HCT116 (cell line): ENCODE measurements at regions not wholly inside any gene's neighbourhood (a gene's known extent, or its start where the extent isn't known, plus 50 kb on each side); places are given as distances from the start of the nearest gene placed in this dataset.

Experiments used
- ATAC-seq: fragments of 200-7000 bp; cut with Tn5 transposase; 2 replicates; pipeline ENCODE4 v1.9.1; 2020; ENCODE audit warnings: mild to moderate bottlenecking, moderate library complexity
- BruUV-seq: library from RNA; stranded (reverse); fragments of 400-500 nt; replicated peaks from 2 replicates; lab custom pipeline; 2021; lab: Mats Ljungman, UMichigan
- CTCF ChIA-PET: fragments of 300-600 bp; sonication (Branson Sonifier 250); formaldehyde crosslinking; loops from one replicate; lab custom pipeline; 2021; ENCODE audit warnings: antibody characterized with exemption; lab: Charles Lee
- POLR2A ChIA-PET: fragments of 300-600, 350-600 bp; sonication (Branson Sonifier 250); formaldehyde crosslinking; loops from one replicate; lab custom pipeline; 2021; ENCODE audit warnings: antibody characterized with exemption; lab: Charles Lee
- RAD21 ChIA-PET, 2 experiments: fragments of 300-600 bp; sonication (Branson Sonifier 250); formaldehyde crosslinking; loops; one replicate each; lab custom pipeline; 2023; ENCODE audit warnings: low total read pairs in 2 of 2; ENCODE audit not compliant: uncharacterized antibody in 2 of 2, unreplicated experiment in 2 of 2, low non-redundant PET in 1 of 2; lab: Charles Lee
- DNase-seq: peaks from one replicate; pipeline ENCODE4 v3.0.0-alpha.2; 2010; ENCODE audit warnings: low read depth, low spot score
- H2AFZ ChIP-seq: fragments of 200-600 bp; shearing (Covaris generic), sonication (generic); 2 replicates; pipeline ENCODE4 v1.6.1; 2017; ENCODE audit warnings: low read depth, mixed run types, mixed read lengths, antibody characterized with exemption, low read length; ENCODE audit not compliant: poor library complexity, severe bottlenecking
- H3K27ac ChIP-seq: 2 replicates; pipeline ENCODE4 v1.5.1; 2012; ENCODE audit warnings: low read depth, low read length
- H3K27me3 ChIP-seq: fragments of 200-600 bp; sonication (generic); 2 replicates; pipeline ENCODE4 v1.6.1; 2016; ENCODE audit warnings: mixed run types, low read length, mixed read lengths; ENCODE audit not compliant: insufficient read depth
- H3K36me3 ChIP-seq, 2 experiments: fragments of 200-500 bp in 1 of 2; fragments of 200-600 bp in 1 of 2; sonication (Bioruptor generic) in 1 of 2; sonication (generic) in 1 of 2; 2 replicates each; pipeline versions ENCODE4 v1.5.1 to v1.6.1; 2014 to 2016; ENCODE audit warnings: low read length in 2 of 2, inconsistent platforms in 1 of 2, mixed read lengths in 1 of 2, mixed run types in 1 of 2; ENCODE audit not compliant: insufficient read depth in 2 of 2, control insufficient read depth in 1 of 2
- H3K4me1 ChIP-seq, 2 experiments: fragments of 200-600 bp in 1 of 2; sonication (generic) in 1 of 2; 2 replicates each; pipeline versions ENCODE4 v1.5.1 to v1.6.1; 2012 to 2017; ENCODE audit warnings: low read length in 2 of 2, inconsistent platforms in 1 of 2, mild to moderate bottlenecking in 1 of 2, mixed read lengths in 1 of 2, mixed run types in 1 of 2, moderate library complexity in 1 of 2; ENCODE audit not compliant: insufficient read depth in 2 of 2, control insufficient read depth in 1 of 2
- H3K4me2 ChIP-seq: fragments of 200-600 bp; sonication (generic); 2 replicates; pipeline ENCODE4 v1.6.1; 2017; ENCODE audit warnings: mixed run types, low read length, mixed read lengths
- H3K4me3 ChIP-seq, 2 experiments: fragments of 200-600 bp in 1 of 2; sonication (generic) in 1 of 2; replicated peaks in 1 of 2; 2 replicates each; pipeline ENCODE4 v1.5.1; 2011 to 2016; ENCODE audit warnings: low read length in 2 of 2, control low read depth in 1 of 2, low read depth in 1 of 2, mild to moderate bottlenecking in 1 of 2, mixed read lengths in 1 of 2, mixed run types in 1 of 2
- H3K79me2 ChIP-seq: fragments of 200-600 bp; sonication (generic); 2 replicates; pipeline ENCODE4 v1.6.1; 2017; ENCODE audit warnings: mild to moderate bottlenecking, mixed run types, low read length, moderate library complexity, mixed read lengths; ENCODE audit not compliant: insufficient read depth
- H3K9ac ChIP-seq: fragments of 200-600 bp; sonication (generic); 2 replicates; pipeline ENCODE4 v1.6.1; 2016; ENCODE audit warnings: low read length, mixed read lengths
- H3K9me2 ChIP-seq: fragments of 200-600 bp; sonication (generic), shearing (Covaris generic); 2 replicates; pipeline ENCODE4 v1.6.1; 2017; ENCODE audit warnings: mixed run types, mild to moderate bottlenecking, moderate library complexity; ENCODE audit not compliant: insufficient read depth
- H3K9me3 ChIP-seq, 2 experiments: fragments of 200-500 bp in 1 of 2; fragments of 200-600 bp in 1 of 2; sonication (Bioruptor generic) in 1 of 2; sonication (generic) in 1 of 2; 2 replicates each; pipeline ENCODE4 v1.6.1; 2014 to 2017; ENCODE audit warnings: low read length in 2 of 2, mixed read lengths in 2 of 2, inconsistent platforms in 1 of 2, low read depth in 1 of 2, mild to moderate bottlenecking in 1 of 2, mixed run types in 1 of 2, moderate library complexity in 1 of 2; ENCODE audit not compliant: control insufficient read depth in 1 of 2, insufficient read depth in 1 of 2
- H4K20me1 ChIP-seq: fragments of 200-600 bp; sonication (generic), shearing (Covaris generic); 2 replicates; pipeline ENCODE4 v1.6.1; 2017; ENCODE audit warnings: mixed run types, mild to moderate bottlenecking, moderate library complexity; ENCODE audit not compliant: insufficient read depth
- ATF3 ChIP-seq: IDR thresholded peaks from 2 replicates; pipeline ENCODE4 v1.6.1; 2012
- CEBPB ChIP-seq: IDR thresholded peaks from 2 replicates; pipeline ENCODE4 v1.6.1; 2012; ENCODE audit warnings: low read depth
- ELF1 ChIP-seq: IDR thresholded peaks from 2 replicates; pipeline ENCODE4 v1.6.1; 2012; ENCODE audit warnings: low read depth, borderline replicate concordance
- EZH2 ChIP-seq: fragments of 200-600 bp; sonication (generic); IDR thresholded peaks from 2 replicates; pipeline ENCODE4 v1.6.1; 2017; ENCODE audit warnings: antibody characterized with exemption, mixed run types
- EZH2phosphoT487 ChIP-seq: fragments of 200-600 bp; IDR thresholded peaks from 2 replicates; pipeline ENCODE4 v1.6.1; 2018; ENCODE audit warnings: antibody characterized with exemption, borderline replicate concordance
- FOSL1 ChIP-seq: IDR thresholded peaks from 2 replicates; pipeline ENCODE4 v1.6.1; 2012; ENCODE audit warnings: low read depth
- JUND ChIP-seq: IDR thresholded peaks from 2 replicates; pipeline ENCODE4 v1.6.1; 2012
- SIN3A ChIP-seq: IDR thresholded peaks from 2 replicates; pipeline ENCODE4 v1.6.1; 2012; ENCODE audit warnings: low read depth
- TCF7L2 ChIP-seq: IDR thresholded peaks from 2 replicates; pipeline ENCODE4 v1.7.0; 2011; ENCODE audit warnings: borderline replicate concordance, inconsistent platforms; ENCODE audit not compliant: insufficient read depth, insufficient read length; ENCODE audit errors: extremely low read depth
- ZBTB33 ChIP-seq: IDR thresholded peaks from 2 replicates; pipeline ENCODE4 v1.6.1; 2011; ENCODE audit warnings: mild to moderate bottlenecking, low read length, moderate library complexity; ENCODE audit not compliant: insufficient replicate concordance; ENCODE audit errors: extremely low read depth
- ZFX ChIP-seq: fragments of 450-650 bp; IDR thresholded peaks from 2 replicates; pipeline ENCODE4 v1.6.1; 2017
- intact Hi-C: fragments of 100-400 bp; cut with micrococcal nuclease; formaldehyde crosslinking; loops from 2 replicates; pipeline ENCODE4 v1.10.0; 2022
- TF ChIP-seq, protein P1 (sequence below), 3 experiments: fragments of 200-600 bp in 1 of 3; sonication (generic) in 1 of 3; IDR thresholded peaks in 2 of 3; conservative IDR thresholded peaks in 1 of 3; 2 replicates each; pipeline ENCODE4 v1.5.1; 2012 to 2017; ENCODE audit warnings: low read depth in 2 of 3, low read length in 2 of 3, antibody characterized with exemption in 1 of 3, borderline replicate concordance in 1 of 3, control low read depth in 1 of 3, mild to moderate bottlenecking in 1 of 3, mixed read lengths in 1 of 3, mixed run types in 1 of 3, moderate library complexity in 1 of 3; ENCODE audit not compliant: insufficient read depth in 1 of 3
- TF ChIP-seq, protein P2 (sequence below): IDR thresholded peaks from 2 replicates; pipeline ENCODE4 v1.6.1; 2012; ENCODE audit warnings: low read depth
- TF ChIP-seq, protein P3 (sequence below): IDR thresholded peaks from 2 replicates; pipeline ENCODE4 v1.6.1; 2012

DNA sequence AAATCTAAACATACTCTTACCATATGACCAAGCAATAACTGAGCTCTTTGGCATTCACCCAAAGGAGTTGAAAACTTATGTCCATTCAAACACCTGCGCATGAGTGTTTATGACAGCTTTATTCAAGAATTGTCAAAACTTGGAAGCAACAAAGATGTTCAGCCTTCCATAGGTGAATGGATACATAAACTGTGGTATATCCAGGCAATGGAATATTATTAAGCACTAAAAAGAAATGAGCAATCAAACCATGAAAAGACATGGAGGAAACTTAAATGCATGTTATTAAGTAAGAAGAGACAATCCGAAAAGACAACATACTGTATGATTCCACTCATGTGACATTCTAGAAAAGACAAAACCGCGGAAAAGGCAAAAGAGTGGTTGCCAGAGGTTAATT lies 312.0 kb upstream of the TMC3 start (continued):
- TF ChIP-seq EZH2phosphoT487 (no peak), ZFX (no peak)
- TF ChIP-seq, protein P1, sequence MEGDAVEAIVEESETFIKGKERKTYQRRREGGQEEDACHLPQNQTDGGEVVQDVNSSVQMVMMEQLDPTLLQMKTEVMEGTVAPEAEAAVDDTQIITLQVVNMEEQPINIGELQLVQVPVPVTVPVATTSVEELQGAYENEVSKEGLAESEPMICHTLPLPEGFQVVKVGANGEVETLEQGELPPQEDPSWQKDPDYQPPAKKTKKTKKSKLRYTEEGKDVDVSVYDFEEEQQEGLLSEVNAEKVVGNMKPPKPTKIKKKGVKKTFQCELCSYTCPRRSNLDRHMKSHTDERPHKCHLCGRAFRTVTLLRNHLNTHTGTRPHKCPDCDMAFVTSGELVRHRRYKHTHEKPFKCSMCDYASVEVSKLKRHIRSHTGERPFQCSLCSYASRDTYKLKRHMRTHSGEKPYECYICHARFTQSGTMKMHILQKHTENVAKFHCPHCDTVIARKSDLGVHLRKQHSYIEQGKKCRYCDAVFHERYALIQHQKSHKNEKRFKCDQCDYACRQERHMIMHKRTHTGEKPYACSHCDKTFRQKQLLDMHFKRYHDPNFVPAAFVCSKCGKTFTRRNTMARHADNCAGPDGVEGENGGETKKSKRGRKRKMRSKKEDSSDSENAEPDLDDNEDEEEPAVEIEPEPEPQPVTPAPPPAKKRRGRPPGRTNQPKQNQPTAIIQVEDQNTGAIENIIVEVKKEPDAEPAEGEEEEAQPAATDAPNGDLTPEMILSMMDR (IDR thresholded peaks at IDR 0.05 in 2 of 3, conservative IDR thresholded peaks at IDR 0.05 in 1 of 3; ENCODE audit: borderline replicate concordance in 1 of 3, insufficient read depth in 1 of 3, low read depth in 2 of 3, low read length in 2 of 3), result no peak

- CTCF ChIA-PET, result no interaction called here
- TF ChIP-seq CEBPB (no peak), EZH2 (no peak), FOSL1 (no peak), JUND (no peak), EZH2phosphoT487 (no peak), ZBTB33 (no peak), ZFX (no peak), ELF1 (no peak), ATF3 (no peak), SIN3A (no peak), TCF7L2 (no peak)
- TF ChIP-seq, protein P1 (IDR thresholded peaks at IDR 0.05 in 2 of 3, conservative IDR thresholded peaks at IDR 0.05 in 1 of 3; ENCODE audit: borderline replicate concordance in 1 of 3, insufficient read depth in 1 of 3, low read depth in 2 of 3, low read length in 2 of 3), result no peak
- TF ChIP-seq, protein P2, sequence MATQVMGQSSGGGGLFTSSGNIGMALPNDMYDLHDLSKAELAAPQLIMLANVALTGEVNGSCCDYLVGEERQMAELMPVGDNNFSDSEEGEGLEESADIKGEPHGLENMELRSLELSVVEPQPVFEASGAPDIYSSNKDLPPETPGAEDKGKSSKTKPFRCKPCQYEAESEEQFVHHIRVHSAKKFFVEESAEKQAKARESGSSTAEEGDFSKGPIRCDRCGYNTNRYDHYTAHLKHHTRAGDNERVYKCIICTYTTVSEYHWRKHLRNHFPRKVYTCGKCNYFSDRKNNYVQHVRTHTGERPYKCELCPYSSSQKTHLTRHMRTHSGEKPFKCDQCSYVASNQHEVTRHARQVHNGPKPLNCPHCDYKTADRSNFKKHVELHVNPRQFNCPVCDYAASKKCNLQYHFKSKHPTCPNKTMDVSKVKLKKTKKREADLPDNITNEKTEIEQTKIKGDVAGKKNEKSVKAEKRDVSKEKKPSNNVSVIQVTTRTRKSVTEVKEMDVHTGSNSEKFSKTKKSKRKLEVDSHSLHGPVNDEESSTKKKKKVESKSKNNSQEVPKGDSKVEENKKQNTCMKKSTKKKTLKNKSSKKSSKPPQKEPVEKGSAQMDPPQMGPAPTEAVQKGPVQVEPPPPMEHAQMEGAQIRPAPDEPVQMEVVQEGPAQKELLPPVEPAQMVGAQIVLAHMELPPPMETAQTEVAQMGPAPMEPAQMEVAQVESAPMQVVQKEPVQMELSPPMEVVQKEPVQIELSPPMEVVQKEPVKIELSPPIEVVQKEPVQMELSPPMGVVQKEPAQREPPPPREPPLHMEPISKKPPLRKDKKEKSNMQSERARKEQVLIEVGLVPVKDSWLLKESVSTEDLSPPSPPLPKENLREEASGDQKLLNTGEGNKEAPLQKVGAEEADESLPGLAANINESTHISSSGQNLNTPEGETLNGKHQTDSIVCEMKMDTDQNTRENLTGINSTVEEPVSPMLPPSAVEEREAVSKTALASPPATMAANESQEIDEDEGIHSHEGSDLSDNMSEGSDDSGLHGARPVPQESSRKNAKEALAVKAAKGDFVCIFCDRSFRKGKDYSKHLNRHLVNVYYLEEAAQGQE, result no peak
- TF ChIP-seq, protein P3, sequence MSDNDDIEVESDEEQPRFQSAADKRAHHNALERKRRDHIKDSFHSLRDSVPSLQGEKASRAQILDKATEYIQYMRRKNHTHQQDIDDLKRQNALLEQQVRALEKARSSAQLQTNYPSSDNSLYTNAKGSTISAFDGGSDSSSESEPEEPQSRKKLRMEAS, result no peak
Observed at GRCh38 chr15:81685237-81685636, 311.2 kb upstream of the TMC3 start.

More at GRCh38 chr15:81685237-81685636, 311.2 kb upstream of the TMC3 start:
- Histone ChIP-seq H4K20me1 (no peaks in the 10 kb centered on the region), H3K9me2 (no peaks in the 10 kb centered on the region), H3K79me2 (no peaks in the 10 kb centered on the region), H3K9me3 (no peaks in the 10 kb centered on the region), H3K4me1 (no peaks in the 10 kb centered on the region), H3K4me2 (no peak overlapping the region), H3K36me3 (no peaks in the 10 kb centered on the region; a peak in 1 of 4 replicates), H3K9ac (no peak overlapping the region), H3K27me3 (no peaks in the 10 kb centered on the region), H3K4me3 (no peak overlapping the region), H2AFZ (no peak overlapping the region), H3K27ac (no peak overlapping the region)
- ChIA-PET POLR2A (no interaction called here), RAD21 (no interaction called here)
- intact Hi-C loops, result no loop called here
- BruUV-seq, result no TSS peak
- no peak for DNase-seq
- ATAC-seq, result no peak
